GM23248 (cell line): ENCODE measurements at regions not wholly inside any gene's neighbourhood (a gene's known extent, or its start where the extent isn't known, plus 50 kb on each side); places are given as distances from the start of the nearest gene placed in this dataset.

Experiments used
- EZH2 ChIP-seq: fragments of 200-600 bp; sonication (generic); IDR thresholded peaks from 2 replicates; pipeline ENCODE4 v1.6.1; 2018; ENCODE audit warnings: antibody characterized with exemption, mild to moderate bottlenecking; ENCODE audit not compliant: insufficient read depth, poor library complexity, severe bottlenecking
- EZH2phosphoT487 ChIP-seq: fragments of 200-600 bp; sonication (generic); IDR thresholded peaks from 2 replicates; pipeline ENCODE4 v1.6.1; 2018; ENCODE audit warnings: antibody characterized with exemption, moderate library complexity, mild to moderate bottlenecking, low read depth; ENCODE audit not compliant: insufficient read depth

- TF ChIP-seq EZH2 (no peak), EZH2phosphoT487 (no peak)
These were observed 164.9 kb downstream of the DHX15 start for GRCh38 chr4:24419181-24420034.
